Endothelial cell (in vitro differentiated cells): ENCODE measurements at regions not wholly inside any gene's neighbourhood (a gene's known extent, or its start where the extent isn't known, plus 50 kb on each side); places are given as distances from the start of the nearest gene placed in this dataset.

Source experiments
- DNase-seq: peaks from one replicate; pipeline ENCODE4 v3.0.0; 2021; ENCODE audit warnings: low spot score
- H3K27ac Mint-ChIP-seq: one replicate; pipeline ENCODE4 v1.8.0; 2021; ENCODE audit warnings: mixed read lengths, inconsistent platforms; ENCODE audit not compliant: unreplicated experiment
- H3K27me3 Mint-ChIP-seq: one replicate; pipeline ENCODE4 v1.8.0; 2021; ENCODE audit warnings: mild to moderate bottlenecking, moderate library complexity, mixed read lengths, inconsistent platforms; ENCODE audit not compliant: unreplicated experiment
- H3K36me3 Mint-ChIP-seq: one replicate; pipeline ENCODE4 v1.8.0; 2021; ENCODE audit warnings: mild to moderate bottlenecking, low read depth, mixed read lengths, inconsistent platforms; ENCODE audit not compliant: unreplicated experiment
- H3K4me1 Mint-ChIP-seq: one replicate; pipeline ENCODE4 v1.8.0; 2021; ENCODE audit warnings: mild to moderate bottlenecking, mixed read lengths, inconsistent platforms; ENCODE audit not compliant: unreplicated experiment
- H3K4me3 Mint-ChIP-seq: one replicate; pipeline ENCODE4 v1.8.0; 2021; ENCODE audit warnings: mild to moderate bottlenecking, mixed read lengths, inconsistent platforms; ENCODE audit not compliant: unreplicated experiment
- H3K9me3 Mint-ChIP-seq: one replicate; pipeline ENCODE4 v1.8.0; 2021; ENCODE audit warnings: mixed read lengths, inconsistent platforms; ENCODE audit not compliant: unreplicated experiment
- TF ChIP-seq, protein P1 (sequence below): fragments of 200-600 bp; sonication (generic); IDR thresholded peaks from one replicate; pipeline ENCODE4 v1.5.0; 2021; ENCODE audit warnings: antibody characterized with exemption; ENCODE audit not compliant: unreplicated experiment

DNA sequence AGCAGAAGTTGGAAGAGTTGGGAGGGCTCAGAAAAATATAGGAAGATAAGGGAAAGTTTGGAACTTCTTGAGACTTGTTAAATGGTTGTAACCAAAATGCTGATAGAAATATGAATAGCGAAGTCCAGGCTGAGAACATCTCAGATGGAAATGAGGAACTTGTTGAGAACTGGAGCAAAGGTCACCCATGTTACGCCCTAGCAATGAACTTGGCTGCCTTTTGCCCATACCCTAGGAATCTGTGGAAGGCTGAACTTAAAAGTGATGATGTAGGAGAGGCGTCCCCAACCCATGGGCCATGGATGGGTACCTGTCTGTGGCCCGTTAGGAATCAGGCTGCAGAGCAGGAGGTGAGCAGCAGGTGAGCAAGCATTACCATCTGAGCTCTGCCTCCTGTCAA, 347.8 kb downstream of the ARL4A start:
- Mint-ChIP-seq H3K27me3 (peaks cover 4% of the 10 kb centered on the region), H3K36me3 (no peaks in the 10 kb centered on the region), H3K4me3 (no peak overlapping the region), H3K4me1 (no peaks in the 10 kb centered on the region), H3K27ac (no peak overlapping the region), H3K9me3 (no peaks in the 10 kb centered on the region)
- no peak for DNase-seq
- TF ChIP-seq, protein P1, sequence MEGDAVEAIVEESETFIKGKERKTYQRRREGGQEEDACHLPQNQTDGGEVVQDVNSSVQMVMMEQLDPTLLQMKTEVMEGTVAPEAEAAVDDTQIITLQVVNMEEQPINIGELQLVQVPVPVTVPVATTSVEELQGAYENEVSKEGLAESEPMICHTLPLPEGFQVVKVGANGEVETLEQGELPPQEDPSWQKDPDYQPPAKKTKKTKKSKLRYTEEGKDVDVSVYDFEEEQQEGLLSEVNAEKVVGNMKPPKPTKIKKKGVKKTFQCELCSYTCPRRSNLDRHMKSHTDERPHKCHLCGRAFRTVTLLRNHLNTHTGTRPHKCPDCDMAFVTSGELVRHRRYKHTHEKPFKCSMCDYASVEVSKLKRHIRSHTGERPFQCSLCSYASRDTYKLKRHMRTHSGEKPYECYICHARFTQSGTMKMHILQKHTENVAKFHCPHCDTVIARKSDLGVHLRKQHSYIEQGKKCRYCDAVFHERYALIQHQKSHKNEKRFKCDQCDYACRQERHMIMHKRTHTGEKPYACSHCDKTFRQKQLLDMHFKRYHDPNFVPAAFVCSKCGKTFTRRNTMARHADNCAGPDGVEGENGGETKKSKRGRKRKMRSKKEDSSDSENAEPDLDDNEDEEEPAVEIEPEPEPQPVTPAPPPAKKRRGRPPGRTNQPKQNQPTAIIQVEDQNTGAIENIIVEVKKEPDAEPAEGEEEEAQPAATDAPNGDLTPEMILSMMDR: no peak

DNA sequence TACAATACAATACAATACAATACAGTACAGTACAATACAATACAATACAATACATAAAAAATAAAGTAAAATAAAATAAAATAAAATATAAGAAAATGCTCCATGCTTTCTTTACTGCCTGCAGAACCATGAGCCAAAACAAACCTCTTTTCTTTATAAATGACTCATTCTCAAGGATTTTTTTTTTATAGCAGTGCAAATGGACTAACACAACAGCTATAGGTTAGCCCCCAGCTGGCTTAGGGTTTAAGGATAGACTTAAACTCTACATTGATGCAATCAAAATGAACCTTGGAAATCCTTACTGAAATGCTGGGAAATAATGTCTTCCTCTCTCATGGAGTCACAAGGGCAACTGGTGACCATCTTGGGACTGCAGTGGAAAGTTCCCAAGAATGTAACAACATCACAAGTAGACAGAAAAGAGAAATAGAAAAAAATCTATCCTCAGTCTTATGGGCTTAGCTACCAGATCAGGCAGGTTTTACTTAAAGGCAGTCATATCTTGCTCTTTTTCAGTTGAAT, 348.9 kb downstream of the ARL4A start:
- Mint-ChIP-seq H3K4me3 (no peak overlapping the region), H3K27me3 (peaks cover 4% of the 10 kb centered on the region)
- DNase-seq: no peak

DNA sequence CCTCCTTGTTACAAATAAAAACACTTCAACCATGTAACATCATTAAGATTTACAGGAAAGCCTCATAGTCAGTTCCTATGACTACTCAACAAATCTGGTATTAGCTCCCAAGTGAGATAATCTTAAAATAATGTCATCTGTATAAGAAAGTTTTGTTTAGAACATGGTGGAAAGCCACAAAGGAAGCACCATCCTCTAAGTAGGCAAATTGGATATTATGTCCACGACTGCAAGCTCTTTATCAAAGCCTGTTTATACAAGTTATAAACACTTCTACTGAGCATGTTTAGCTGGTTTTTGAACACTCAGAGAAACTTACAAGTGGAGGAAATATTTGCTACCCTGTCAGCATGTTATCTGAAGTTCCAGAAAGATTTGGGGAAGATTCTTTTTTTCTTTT, 349.8 kb downstream of the ARL4A start:
- no peak overlapping the region for H3K4me3 Mint-ChIP-seq
- H3K4me1 Mint-ChIP-seq: no peaks in the 10 kb centered on the region
- no peak for DNase-seq
- no peak overlapping the region for H3K27ac Mint-ChIP-seq
- H3K27me3 Mint-ChIP-seq: peaks cover 3% of the 10 kb centered on the region
- TF ChIP-seq, protein P1: no peak
- H3K9me3 Mint-ChIP-seq: no peaks in the 10 kb centered on the region
- no peaks in the 10 kb centered on the region for H3K36me3 Mint-ChIP-seq

More for the DNA sequence above, 348.9 kb downstream of the ARL4A start:
- TF ChIP-seq, protein P1: no peak
- no peaks in the 10 kb centered on the region for H3K36me3 Mint-ChIP-seq
- H3K9me3 Mint-ChIP-seq: no peaks in the 10 kb centered on the region
- no peak overlapping the region for H3K27ac Mint-ChIP-seq
- no peaks in the 10 kb centered on the region for H3K4me1 Mint-ChIP-seq

DNA sequence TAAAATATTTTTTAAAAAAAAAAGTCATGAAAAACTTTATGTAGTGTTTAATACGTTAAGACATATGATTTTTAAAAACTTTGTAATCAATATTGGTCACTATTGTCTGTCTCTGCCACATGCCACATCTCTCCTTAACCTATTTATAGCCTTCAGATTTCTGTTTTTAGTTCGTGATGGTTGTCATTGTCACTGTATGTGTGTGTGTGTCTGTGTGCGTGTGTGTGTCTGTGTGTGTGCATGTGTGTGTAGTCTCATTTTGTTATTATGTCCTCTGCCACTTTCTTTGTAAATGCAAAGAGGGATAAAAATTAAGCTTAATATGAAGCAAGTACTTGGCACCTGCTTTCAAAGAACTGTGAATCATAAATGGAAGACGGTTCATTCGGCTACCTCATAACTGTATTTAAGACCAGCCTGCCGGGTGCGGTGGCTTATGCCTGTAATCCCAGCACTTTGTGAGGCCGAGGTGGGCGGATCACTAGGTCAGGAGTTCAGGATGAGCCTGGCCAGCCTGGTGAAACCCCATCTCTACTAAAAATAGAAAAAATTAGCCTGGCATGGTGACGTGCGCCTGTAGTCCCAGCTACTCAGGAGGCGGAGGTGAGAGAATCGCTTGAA, 354.0 kb downstream of the ARL4A start:
- no peaks in the 10 kb centered on the region for H3K4me1 Mint-ChIP-seq
- no peaks in the 10 kb centered on the region for H3K9me3 Mint-ChIP-seq
- DNase-seq: no peak
- peaks cover 3% of the 10 kb centered on the region for H3K27me3 Mint-ChIP-seq
- H3K4me3 Mint-ChIP-seq: no peak overlapping the region
- no peaks in the 10 kb centered on the region for H3K36me3 Mint-ChIP-seq
- TF ChIP-seq, protein P1: no peak
- H3K27ac Mint-ChIP-seq: no peak overlapping the region

DNA sequence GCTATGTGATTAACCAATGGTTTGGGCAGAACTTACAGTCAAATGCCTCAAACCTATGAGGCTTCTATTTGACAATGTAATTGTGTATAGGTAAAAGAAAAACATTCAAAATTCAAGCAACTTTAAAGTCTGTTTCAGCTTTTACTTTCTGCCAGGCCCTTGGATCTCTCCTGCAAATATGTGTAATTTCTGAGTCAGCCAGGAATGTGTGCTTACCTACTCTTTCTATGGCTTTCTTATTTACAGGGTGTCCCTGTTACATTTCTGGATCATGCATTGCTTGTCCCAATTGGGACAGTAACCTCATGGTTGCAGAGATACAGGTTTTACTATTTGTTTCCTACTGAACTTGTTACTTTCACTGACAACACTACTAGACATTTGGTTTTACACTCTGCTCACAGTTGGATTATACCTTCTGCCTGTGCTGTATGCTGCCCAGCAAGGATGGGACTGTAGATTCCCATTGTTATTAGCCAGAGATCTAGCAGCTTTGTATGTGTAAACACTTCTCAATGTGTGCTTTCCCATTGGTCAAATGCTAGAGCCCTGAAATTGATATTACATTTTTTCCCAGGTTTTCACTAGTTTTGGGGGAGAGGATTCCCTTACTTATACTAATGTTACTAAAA, 355.3 kb downstream of the ARL4A start:
- DNase-seq: no peak
- H3K27ac Mint-ChIP-seq: no peak overlapping the region
- H3K27me3 Mint-ChIP-seq: peaks cover 3% of the 10 kb centered on the region
- H3K36me3 Mint-ChIP-seq: no peaks in the 10 kb centered on the region
- H3K9me3 Mint-ChIP-seq: no peaks in the 10 kb centered on the region
- TF ChIP-seq, protein P1: no peak
- H3K4me3 Mint-ChIP-seq: no peak overlapping the region
- no peaks in the 10 kb centered on the region for H3K4me1 Mint-ChIP-seq
